IPS DF 4.7 (cell line): ENCODE measurements at regions not wholly inside any gene's neighbourhood (a gene's known extent, or its start where the extent isn't known, plus 50 kb on each side); places are given as distances from the start of the nearest gene placed in this dataset.
"Not testable (repeated sequence)": the region's sequence is repeated elsewhere in the genome, so short reads cannot be mapped to it uniquely, and the experiment has no call there.

Experiments
- DNase-seq: peaks from one replicate; pipeline ENCODE4 v3.0.0-alpha.2; 2013; ENCODE audit warnings: low spot score; ENCODE audit errors: extremely low read depth

- DNase-seq, result no peak
Observed at GRCh38 chr16:49003022-49003421, 278.6 kb downstream of the CBLN1 start.

GRCh38 chr16:49000594-49000993 is 281.0 kb downstream of the CBLN1 start:
- DNase-seq, result no peak

DNA sequence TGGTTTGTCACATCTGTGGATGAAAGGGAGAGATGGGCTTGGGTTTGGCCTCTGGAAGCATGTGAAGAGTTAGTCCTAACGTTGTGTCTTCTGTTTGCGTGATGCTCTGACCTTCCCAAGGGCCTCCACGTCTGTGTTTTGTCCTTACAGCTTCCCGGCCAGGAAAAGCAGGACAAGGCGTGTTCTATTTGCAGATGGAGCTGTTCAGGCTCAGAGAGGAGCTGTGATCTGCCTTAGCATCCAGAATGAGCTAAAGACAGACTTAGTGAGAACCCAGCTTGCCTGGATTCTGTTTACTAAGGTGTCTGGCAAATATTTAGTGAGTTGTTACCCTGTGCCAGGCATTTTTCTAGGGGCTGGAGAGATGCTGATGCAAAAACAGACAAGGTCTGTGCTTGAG is 282.1 kb downstream of the CBLN1 start:
- DNase-seq, result no peak

DNA sequence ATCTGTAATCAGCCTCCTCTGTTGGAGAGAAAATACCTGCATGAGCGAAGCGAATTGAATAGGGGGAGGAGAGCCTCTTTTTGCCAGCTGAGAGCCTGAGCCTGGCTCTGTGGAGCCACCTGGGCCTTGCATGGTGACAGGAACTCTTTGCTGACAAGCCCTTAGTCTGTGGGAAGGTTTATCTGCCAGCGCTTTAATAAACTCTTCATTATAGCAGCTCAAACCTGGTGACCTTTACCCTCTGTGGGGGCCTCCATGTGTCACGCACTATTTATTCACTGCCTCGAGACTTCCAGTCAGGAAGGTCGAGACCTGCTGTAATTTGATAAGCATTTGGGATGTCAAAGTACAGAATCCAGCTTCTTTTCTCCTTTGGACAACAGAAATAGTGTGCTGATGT is 282.6 kb downstream of the CBLN1 start:
- no peak for DNase-seq

DNA sequence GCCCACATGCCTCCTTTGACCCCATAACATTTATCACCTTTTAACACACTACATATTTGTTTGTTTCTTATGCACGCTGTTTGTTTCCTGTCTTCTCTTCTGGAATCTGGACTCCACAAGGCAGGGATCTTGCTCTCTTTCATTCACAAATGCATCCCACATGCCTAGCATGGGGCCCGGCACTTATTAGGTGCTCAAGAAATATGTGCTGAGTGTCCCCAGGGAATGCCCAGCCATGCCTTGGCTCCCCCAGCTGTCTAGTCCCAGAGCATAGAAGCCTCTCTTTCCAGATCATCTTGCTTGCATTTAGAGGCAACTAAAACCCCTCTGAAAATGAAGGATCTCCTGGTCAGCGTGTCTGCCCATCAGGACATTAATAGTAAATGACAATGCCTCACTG is 283.7 kb downstream of the CBLN1 start:
- no peak for DNase-seq

DNA sequence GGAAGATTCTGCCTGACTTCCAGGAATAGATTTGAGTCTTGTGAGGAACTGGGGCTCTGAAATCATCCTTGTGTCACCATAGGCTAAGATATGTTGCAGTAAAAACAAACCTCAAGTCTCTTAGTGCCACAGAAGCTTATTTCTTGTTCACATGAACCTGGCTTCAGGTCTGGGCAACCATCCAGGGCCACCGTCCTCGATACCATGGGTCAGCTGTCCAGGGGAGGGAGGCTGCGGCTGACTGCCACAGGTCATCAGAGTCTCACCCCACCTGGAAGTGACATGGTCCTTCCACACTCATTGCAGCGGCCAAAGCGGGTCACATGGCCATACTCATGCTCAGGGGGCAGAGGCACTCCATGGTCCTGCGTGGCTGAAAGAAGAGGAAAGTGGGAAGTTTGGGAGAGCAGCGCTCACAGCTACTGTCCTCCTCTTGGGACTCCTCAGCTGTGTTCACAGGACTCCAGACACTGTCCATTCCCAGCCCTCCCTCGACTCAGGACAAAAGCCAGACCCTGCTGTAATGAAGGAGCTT is 284.5 kb downstream of the CBLN1 start:
- no peak for DNase-seq

DNA sequence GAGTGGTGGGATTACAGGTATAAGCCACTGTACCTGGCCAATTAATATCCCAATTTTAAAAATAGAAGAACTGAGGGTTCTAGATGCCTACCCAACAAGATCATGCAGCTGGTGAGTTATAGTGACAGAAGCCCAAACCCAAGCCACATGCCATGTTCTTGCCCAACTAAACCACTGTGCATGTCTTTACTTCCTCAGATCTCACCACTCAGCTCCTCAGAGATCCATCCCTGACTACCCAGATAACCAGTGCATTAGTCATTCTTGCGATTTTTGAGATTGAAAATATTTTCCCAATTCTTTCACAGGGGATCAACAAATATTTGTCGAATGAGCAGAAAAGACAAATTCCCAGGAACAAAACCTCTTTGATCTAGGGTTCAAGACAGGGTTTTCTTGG is 303.1 kb downstream of the CBLN1 start:
- DNase-seq, result no peak

- no peak for DNase-seq
Observed at GRCh38 chr16:48972236-48972635, 309.4 kb downstream of the CBLN1 start.

DNA sequence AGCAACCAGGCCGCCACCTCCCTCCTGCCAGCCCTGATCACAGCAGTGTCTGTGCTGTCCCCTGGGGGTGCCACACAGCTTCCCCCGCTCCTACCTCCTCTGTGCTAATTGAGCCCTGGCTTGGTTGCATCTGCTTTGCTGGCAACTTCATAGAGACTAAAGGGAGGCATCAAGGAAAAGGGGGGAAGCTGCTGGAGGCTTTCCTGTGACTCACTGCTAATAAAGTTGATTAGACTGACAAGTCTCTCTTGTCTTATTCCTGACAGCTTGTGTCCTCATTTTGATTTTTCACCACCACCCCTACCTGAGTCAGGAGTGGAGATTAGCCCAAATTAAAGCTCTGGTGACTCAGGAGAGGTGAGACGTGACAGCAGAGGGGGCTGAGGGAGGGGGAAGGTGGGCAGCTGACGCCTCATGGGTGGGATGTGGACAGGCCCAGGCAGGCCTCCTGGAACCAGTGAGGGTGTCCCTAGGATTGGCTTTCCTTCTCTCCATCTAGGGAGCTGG is 310.0 kb downstream of the CBLN1 start:
- DNase-seq, result no peak

DNA sequence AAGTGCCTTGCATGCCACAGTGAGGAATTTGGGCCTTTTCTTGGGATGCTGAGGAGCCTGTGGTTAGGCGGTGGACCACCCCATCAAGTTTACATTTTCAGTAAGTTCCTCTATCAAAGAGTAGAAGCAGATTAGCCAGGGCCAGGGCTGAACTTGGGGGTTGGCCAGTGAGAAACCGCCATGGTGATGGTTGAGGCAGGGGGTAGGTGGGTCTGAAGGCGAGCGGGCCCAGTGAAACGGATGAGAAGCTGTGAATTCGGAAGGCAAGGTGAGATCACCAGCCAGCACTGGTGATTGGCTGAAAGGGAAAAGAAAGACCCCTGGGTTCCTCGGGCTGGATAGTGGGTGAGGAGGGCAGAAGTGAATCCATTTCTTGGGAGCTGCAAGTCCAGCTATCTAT is 311.4 kb downstream of the CBLN1 start:
- DNase-seq, result no peak

GRCh38 chr16:48969611-48970010 is 312.0 kb downstream of the CBLN1 start:
- no peak for DNase-seq

DNA sequence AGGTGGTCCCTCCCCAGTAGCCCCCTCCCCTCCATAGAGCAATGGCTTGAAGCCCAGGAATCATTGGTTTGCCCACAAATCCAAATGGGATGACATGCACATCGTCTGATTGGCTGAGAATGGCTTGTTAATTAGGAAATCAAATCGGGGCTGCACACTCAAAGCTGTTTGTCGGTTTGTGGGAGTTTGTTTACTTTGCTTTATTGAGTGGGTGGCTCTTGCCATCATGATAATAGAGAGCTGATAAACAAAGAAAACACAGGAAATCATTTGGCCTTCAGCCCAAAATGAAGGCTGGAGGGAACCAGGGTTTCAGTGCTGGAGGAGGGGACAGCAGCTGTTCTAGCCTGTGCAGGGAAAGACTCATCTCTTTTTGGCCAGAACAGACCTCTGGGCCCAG is 316.3 kb downstream of the CBLN1 start:
- DNase-seq, result no peak

- no peak for DNase-seq
Observed at GRCh38 chr16:48963901-48964615, 317.6 kb downstream of the CBLN1 start.

DNA sequence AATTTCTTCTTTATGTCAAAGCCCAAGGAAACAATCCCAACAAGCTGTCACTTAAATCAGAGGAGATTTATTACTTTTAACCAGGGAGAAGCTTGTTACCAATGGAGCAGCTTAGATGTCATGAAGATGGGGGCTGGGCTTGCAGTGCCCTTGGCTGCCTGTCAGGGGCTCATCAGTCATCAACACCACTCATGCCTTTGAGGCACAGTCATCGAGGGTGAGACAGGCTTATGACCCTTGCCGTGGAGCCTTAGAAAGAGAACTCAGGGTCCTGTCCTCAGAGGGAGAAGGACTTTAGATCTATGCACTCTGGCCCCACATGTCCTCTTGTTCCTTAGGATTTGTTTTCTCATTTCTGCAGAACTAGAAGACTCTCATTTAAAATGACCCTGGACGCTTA is 318.3 kb downstream of the CBLN1 start:
- no peak for DNase-seq

GRCh38 chr16:48961546-48961945 is 320.1 kb downstream of the CBLN1 start:
- no peak for DNase-seq

GRCh38 chr16:48960830-48961229 is 320.8 kb downstream of the CBLN1 start:
- no peak for DNase-seq

GRCh38 chr16:48959747-48960146 is 321.9 kb downstream of the CBLN1 start:
- DNase-seq, result no peak

DNA sequence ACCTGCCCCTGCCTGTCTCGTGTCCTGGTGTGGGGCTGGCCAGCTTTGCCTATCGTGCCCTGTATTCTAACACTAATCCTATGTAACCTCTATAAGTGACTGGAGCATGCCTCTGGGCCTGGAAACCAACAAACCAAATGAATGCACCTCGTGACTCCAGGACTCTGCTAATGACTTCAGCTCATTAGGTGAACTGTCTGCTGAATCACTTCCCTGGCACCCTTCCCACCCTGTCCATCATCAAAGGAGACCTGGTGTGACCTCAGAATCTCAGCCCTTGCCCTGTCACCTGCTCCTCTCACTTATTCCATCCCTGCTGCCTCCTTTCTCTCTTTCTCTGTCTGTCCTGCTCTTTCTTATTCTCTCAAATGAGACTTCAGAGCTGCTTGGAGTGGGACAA is 322.4 kb downstream of the CBLN1 start:
- no peak for DNase-seq

DNA sequence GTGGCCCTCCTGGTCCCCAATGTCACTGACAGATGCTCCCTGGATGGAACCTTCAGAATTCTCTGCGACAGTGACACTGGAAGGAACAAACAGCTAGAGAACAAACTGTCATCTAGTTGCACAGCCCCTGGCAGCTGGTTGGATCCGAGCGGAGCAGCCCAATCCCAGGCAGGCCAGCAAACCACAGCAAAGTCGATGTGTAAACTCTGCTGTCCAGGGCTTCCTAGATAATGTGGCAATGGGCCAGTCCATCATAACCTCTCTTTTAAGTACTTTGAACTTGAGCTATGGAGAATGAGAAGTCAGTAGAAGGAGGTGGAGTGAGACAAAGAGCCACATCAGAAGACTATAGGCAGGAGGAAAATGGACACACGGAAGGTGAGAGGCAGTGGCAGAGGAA is 323.0 kb downstream of the CBLN1 start:
- DNase-seq, result no peak

DNA sequence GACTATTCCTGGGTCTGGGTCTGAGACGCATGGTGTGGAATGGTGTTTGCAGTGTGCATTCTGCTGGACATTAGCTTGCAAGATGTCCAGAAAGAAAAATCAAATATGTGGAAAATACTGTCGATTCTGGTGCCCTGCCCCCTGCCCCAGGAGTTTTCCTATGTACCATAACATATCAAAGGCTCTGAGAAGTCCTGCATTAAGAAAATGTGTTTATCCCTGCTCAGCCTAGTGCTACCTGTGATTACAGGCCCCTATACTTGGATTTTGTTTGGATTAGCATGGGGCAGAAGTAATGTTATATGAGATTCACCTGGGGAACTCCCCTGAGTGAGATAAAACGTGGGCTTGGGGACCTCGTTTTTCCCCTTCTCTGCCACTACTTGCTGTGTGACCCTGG is 325.0 kb downstream of the CBLN1 start:
- no peak for DNase-seq

- no peak for DNase-seq
Observed at GRCh38 chr16:48955837-48956236, 325.8 kb downstream of the CBLN1 start.

GRCh38 chr16:48951621-48952125 is 330.0 kb downstream of the CBLN1 start:
- DNase-seq, result not testable (repeated sequence)

- no peak for DNase-seq
Observed at GRCh38 chr16:48950184-48950583, 331.5 kb downstream of the CBLN1 start.
